Panc1 (cell line): ENCODE measurements at regions not wholly inside any gene's neighbourhood (a gene's known extent, or its start where the extent isn't known, plus 50 kb on each side); places are given as distances from the start of the nearest gene placed in this dataset.

Experiments
- ATAC-seq: fragments of 200-7000 bp; cut with Tn5 transposase; 2 replicates; pipeline ENCODE4 v1.9.1; 2020; ENCODE audit warnings: mild to moderate bottlenecking, moderate library complexity
- BruUV-seq: library from RNA; stranded (reverse); fragments of 400-500 nt; replicated peaks from 2 replicates; lab custom pipeline; 2021; lab: Mats Ljungman, UMichigan
- CTCF ChIA-PET: fragments of 300-600 bp; sonication (Branson Sonifier 250); formaldehyde crosslinking; loops from one replicate; lab custom pipeline; 2022; ENCODE audit warnings: antibody characterized with exemption; lab: Charles Lee
- POLR2A ChIA-PET: fragments of 300-600 bp; sonication (Branson Sonifier 250); formaldehyde crosslinking; loops from one replicate; lab custom pipeline; 2022; ENCODE audit warnings: antibody characterized with exemption; lab: Charles Lee
- DNase-seq: peaks from one replicate; pipeline ENCODE4 v3.0.0-alpha.2; 2010; ENCODE audit warnings: low read depth, low spot score
- H3K27ac ChIP-seq: 2 replicates; pipeline ENCODE4 v1.5.1; 2011; ENCODE audit warnings: mild to moderate bottlenecking, low read length, inconsistent platforms
- H3K27me3 ChIP-seq: fragments of 200-500 bp; sonication (Bioruptor generic); 2 replicates; pipeline ENCODE4 v1.6.0; 2014; ENCODE audit warnings: low read length, inconsistent platforms; ENCODE audit not compliant: control insufficient read depth, insufficient read depth
- H3K36me3 ChIP-seq: fragments of 200-500 bp; sonication (Bioruptor generic); 2 replicates; pipeline ENCODE4 v1.5.1; 2014; ENCODE audit warnings: inconsistent platforms, mild to moderate bottlenecking, low read length, moderate library complexity; ENCODE audit not compliant: control insufficient read depth, insufficient read depth
- H3K4me1 ChIP-seq: 2 replicates; pipeline ENCODE4 v1.5.1; 2011; ENCODE audit warnings: inconsistent platforms, mild to moderate bottlenecking, low read length, moderate library complexity; ENCODE audit not compliant: control insufficient read depth, insufficient read depth
- H3K4me3 ChIP-seq, 2 experiments: 2 replicates each; pipeline ENCODE4 v1.5.1; 2011 to 2012; ENCODE audit warnings: low read depth in 2 of 2, low read length in 2 of 2, mild to moderate bottlenecking in 2 of 2, inconsistent platforms in 1 of 2, moderate library complexity in 1 of 2
- H3K9me3 ChIP-seq: fragments of 200-500 bp; sonication (Bioruptor generic); 2 replicates; pipeline ENCODE4 v1.5.1; 2014; ENCODE audit warnings: low read depth, mild to moderate bottlenecking, inconsistent platforms, low read length, moderate library complexity; ENCODE audit not compliant: control insufficient read depth, insufficient read depth
- CTCF ChIP-seq: fragments of 450-650 bp; IDR thresholded peaks from 2 replicates; pipeline ENCODE4 v1.5.1; 2017; ENCODE audit warnings: mild to moderate bottlenecking
- POLR2AphosphoS5 ChIP-seq: IDR thresholded peaks from 2 replicates; pipeline ENCODE4 v1.6.1; 2012; ENCODE audit warnings: mild to moderate bottlenecking, low read depth, low read length, moderate library complexity
- REST ChIP-seq, 2 experiments: IDR thresholded peaks; 2 replicates each; pipeline ENCODE4 v1.6.1; 2011 to 2012; ENCODE audit warnings: low read depth in 2 of 2, control low read depth in 1 of 2, low read length in 1 of 2, mild to moderate bottlenecking in 1 of 2, moderate library complexity in 1 of 2; ENCODE audit not compliant: insufficient read depth in 1 of 2
- SIN3A ChIP-seq: IDR thresholded peaks from 2 replicates; pipeline ENCODE4 v1.6.1; 2012; ENCODE audit warnings: low read depth, mild to moderate bottlenecking, low read length, moderate library complexity, borderline replicate concordance; ENCODE audit not compliant: insufficient read depth
- TCF7L2 ChIP-seq: IDR thresholded peaks from 2 replicates; pipeline ENCODE4 v1.6.1; 2011; ENCODE audit warnings: mild to moderate bottlenecking, low read depth, low read length, inconsistent platforms
- in situ Hi-C: cut with HindIII; loops from 2 replicates; pipeline ENCODE4 v1.10.0; 2016; ENCODE audit warnings: low sequenced_read_pairs, low pct_unique_long_range_greater_than_20kb
- intact Hi-C: fragments of 100-400 bp; cut with micrococcal nuclease; formaldehyde crosslinking; loops from one replicate; pipeline ENCODE4 v1.10.0; 2022; ENCODE audit not compliant: unreplicated experiment

- Histone ChIP-seq H3K27me3 (no peaks in the 10 kb centered on the region), H3K9me3 (no peaks in the 10 kb centered on the region), H3K36me3 (no peaks in the 10 kb centered on the region), H3K4me1 (no peaks in the 10 kb centered on the region), H3K27ac (no peak overlapping the region), H3K4me3 (no peak overlapping the region)
- in situ Hi-C loops (no loop called here), intact Hi-C loops (no loop called here)
- DNase-seq (no peak), ATAC-seq (no peak)
- POLR2A ChIA-PET = no interaction called here
- TF ChIP-seq REST (IDR thresholded peaks at IDR 0.05; ENCODE audit: insufficient read depth in 1 of 2, low read depth in 2 of 2, low read length in 1 of 2) (no peak), SIN3A (no peak), TCF7L2 (no peak), CTCF (no peak), POLR2AphosphoS5 (no peak)
- CTCF ChIA-PET = no interaction called here
- no TSS peak for BruUV-seq
Measured at GRCh38 chr4:38284294-38285030, 324.3 kb downstream of the PTTG2 start.

- no peak for DNase-seq
- ChIA-PET CTCF (no interaction called here), POLR2A (no interaction called here)
- Histone ChIP-seq H3K27ac (no peak overlapping the region), H3K4me3 (no peak overlapping the region), H3K4me1 (no peaks in the 10 kb centered on the region), H3K27me3 (no peaks in the 10 kb centered on the region), H3K9me3 (no peaks in the 10 kb centered on the region), H3K36me3 (no peaks in the 10 kb centered on the region)
- BruUV-seq = no TSS peak
- in situ Hi-C loops = no loop called here
- TF ChIP-seq POLR2AphosphoS5 = no peak
- no peak for TF ChIP-seq SIN3A
- no peak for TF ChIP-seq REST (IDR thresholded peaks at IDR 0.05; ENCODE audit: insufficient read depth in 1 of 2, low read depth in 2 of 2, low read length in 1 of 2)
- TF ChIP-seq CTCF = no peak
- TF ChIP-seq TCF7L2 = no peak
- no peak for ATAC-seq
- intact Hi-C loops = no loop called here
Measured at GRCh38 chr4:38287101-38287851, 327.1 kb downstream of the PTTG2 start.
